GOT3 (cell line): ENCODE measurements at regions not wholly inside any gene's neighbourhood (a gene's known extent, or its start where the extent isn't known, plus 50 kb on each side); places are given as distances from the start of the nearest gene placed in this dataset.

ENCODE experiments used
- DNase-seq: peaks from one replicate; lab custom pipeline; 2025; ENCODE audit warnings: mixed read lengths; lab: John Stamatoyannopoulos, UW

GRCh38 chr10:123527151-123527550, 139.0 kb upstream of the GPR26 start:
- no peak for DNase-seq

- DNase-seq = no peak
Measured at GRCh38 chr10:123529146-123529760, 136.9 kb upstream of the GPR26 start.

DNA sequence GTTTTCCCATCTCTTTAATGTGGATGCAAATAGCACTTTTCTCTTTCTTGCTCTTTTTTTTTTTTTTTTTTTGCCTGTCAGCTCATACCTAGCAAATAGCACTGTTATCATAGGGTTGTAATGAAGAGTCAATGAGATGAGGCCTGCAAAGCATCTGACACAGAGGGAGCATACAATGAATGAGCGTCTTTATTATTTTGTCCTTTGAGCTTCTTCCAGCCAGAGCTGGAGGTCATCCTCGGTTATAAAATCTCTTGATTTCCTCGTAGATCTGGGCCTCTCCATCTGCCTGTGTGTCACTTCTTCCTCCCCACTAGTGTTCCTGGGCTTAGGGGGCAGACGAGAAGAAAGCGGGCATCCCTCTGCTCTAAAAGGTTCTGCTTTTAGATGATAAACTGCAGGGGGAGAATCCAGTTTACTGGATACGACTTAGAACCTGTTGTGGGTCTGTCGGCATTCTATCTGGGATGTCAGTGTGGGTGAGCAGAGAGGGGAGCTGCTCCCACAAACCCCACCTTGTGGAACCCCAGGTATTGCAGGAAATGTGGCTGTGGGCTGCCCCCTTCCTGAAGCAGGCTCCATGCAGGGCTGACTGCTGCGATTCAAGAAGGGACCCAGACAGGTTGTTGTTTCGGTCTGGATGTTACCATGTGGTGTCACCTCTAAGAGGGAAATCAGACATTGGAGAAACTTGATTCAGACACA, 135.8 kb upstream of the GPR26 start:
- no peak for DNase-seq

DNA sequence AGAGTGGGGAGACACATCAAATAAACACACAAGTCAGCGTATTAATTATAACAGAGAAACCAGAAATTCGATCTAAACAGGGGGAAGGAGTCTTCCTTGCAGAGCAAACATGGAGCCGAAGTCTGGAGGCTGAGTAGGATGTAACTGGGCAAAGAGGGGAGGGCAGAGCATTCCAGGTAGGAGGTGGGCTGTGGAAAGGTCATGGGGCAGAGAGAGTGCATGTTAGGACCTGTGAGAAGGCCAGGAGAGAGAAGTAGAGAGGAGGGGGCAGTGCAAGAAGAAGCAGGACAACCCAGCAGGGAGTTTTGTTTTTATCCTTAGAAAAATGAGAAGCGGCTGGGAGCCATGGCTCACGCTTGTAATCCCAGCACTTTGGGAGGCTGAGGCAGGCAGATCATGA, 130.8 kb upstream of the GPR26 start:
- DNase-seq = no peak

DNA sequence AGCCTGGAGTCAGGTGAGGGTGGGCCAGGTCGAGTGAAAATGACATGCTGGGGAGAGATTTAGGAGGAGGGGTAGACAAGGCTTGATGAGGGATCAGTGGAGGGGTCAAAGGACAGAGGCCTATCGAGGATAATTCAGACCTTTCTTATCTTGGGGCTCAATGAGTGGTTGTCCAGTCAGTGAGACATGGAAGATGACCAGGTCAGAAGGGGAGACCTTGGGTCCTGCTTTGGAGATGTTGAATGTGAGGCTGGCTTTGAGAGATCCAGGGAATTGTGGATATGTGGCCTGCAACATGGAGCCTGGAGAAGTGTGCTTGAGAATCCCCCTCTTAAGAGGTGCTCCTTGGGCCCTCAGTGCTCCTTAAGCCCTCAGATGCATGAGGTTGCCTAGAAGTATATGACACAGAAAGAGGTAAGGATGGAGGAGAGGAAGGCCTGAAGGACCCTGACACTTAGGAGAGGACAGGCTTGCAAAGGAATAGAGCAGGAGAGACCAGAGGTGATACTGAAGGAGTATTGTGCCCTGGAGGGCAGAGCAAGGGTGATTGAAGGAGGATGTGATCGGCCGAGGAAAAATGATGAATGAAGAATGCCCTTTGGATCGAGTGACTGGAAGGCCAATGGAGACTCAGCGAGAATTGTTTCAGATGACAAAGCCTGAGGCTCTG, 129.8 kb upstream of the GPR26 start:
- DNase-seq = no peak

- no peak for DNase-seq
Measured at GRCh38 chr10:123537188-123537961, 128.8 kb upstream of the GPR26 start.

DNA sequence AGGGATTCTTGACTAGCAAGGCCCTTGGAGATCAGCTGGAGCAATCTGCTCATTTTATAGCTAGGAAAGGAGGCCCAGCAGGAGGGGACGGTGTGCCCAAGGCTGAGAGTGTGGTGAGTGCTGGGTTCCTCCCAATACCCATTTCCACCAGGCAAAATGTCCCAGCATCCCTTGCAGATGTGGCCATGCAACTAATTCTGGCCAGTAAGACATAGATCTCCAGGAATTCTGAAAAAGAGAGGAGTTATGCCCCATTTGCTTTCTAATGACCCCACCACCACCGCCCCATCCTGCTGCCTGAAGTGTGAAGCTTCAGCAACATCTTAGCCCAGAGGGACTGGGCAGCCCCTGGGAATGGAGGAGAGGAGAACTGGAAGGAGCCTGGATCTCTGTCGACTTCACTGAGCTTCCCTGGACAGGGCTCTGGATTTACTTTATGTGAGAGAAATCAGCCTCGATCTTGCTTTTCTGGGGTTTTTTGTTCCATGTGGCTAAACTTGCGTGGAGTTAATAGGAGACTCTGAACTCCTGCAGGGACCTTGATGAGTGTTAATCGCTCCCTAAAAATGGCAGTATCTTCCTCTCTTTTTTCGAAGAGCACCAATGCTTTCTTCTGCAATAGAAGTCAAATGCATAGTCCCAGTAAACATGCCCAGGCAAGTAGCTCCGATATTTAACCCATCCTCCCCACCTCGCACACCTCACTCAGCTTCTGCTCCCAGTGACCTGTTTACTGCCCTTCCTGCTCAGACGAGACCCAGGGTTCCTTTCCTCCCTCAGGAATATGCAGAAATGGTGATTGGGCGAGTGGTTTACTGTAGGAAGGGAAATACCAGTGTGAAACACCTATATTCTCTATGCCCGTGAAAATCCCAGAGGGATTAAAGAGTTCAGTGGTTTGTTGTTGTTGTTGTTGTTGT, 127.5 kb upstream of the GPR26 start:
- no peak for DNase-seq

DNA sequence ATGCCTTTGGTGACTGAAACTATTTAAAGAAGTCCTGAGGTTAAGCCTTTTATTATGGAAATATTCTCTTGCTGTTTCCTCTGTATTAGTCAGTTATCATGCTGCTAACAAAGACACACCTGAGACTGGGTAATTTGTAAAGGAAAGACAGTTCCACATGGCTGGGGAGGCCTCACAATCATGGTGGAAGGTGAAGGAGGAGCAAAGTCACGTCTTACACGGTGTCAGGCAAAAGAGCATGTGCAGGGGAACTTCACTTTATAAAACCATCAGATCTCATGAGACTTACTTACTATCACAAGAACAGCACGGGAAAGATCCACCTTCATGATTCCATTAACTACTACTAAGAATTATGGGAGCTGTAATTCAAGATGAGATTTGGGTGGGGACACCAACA, 121.2 kb upstream of the GPR26 start:
- DNase-seq = no peak

GRCh38 chr10:123548770-123549169, 117.4 kb upstream of the GPR26 start:
- DNase-seq = no peak

GRCh38 chr10:123549761-123550454, 116.2 kb upstream of the GPR26 start:
- DNase-seq = no peak

GRCh38 chr10:123550675-123551096, 115.5 kb upstream of the GPR26 start:
- DNase-seq = no peak

- DNase-seq = no peak
Measured at GRCh38 chr10:123551259-123551658, 114.9 kb upstream of the GPR26 start.

GRCh38 chr10:123552760-123553554, 113.2 kb upstream of the GPR26 start:
- DNase-seq = no peak

DNA sequence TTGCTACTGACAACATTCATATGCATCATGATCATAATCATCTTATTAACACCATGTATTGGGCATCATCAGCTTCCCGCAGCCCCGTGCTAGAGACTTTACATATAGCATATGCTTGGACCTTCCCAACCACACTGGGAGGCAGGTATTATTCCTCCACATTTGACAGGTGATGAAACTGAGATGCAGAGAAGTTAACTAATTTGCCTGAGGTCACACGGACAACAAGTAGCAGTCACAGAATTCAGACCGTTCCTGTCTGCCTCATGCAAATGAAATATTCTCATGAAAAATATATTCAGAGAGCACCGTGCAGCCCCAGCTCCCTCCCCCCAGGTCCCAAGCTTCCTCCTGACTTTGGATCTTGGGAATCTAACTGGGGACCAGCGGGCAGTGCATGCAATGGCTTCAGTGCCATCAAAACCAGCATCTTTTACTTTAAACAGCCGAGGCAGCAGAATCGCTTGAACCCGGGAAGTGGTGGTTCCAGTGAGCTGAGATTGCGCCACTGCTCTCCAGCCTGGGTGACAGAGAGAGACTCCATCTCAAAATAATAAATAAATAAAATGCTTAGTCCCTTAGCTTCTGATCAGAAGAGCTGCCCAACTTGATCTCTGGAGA, 112.2 kb upstream of the GPR26 start:
- no peak for DNase-seq

DNA sequence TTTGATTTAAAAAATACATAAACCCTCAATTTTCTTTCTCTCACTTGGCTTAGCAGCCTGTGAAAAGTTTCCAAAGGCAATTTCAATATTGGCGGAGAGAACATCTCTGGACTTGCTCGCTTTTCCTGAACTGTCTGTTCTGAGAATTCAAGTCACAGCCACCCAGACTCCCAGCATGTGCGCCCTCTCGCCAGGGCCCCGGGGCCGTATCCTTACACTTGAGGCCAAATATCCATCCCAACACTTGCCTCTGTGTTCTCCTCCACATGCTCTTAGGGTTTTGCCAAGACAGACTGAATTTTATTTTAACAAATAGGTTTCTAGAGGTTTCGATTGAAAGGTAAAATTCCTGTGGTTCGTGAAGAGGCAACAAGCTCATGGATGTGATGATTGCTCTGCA, 111.5 kb upstream of the GPR26 start:
- no peak for DNase-seq

DNA sequence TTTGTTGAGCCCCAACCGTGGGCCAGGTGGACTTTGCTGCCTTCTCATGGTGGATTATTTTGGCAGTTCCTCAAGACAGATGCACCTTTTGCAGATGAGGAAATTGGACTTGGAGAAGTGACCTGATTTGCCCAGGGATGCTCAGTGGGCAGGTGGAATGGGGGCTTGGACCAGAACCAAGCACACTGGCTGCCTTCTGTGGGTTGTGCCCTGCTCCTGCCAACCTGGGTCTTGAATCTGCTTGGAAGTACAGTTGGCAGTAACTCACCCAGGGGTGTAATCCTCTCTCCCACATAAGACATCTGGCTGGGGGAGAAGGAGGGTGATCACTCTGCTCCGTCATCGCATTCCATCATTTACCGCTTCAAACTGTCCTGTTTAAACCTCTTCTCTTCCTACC, 110.5 kb upstream of the GPR26 start:
- no peak for DNase-seq

GRCh38 chr10:123556049-123556448, 110.1 kb upstream of the GPR26 start:
- no peak for DNase-seq

DNA sequence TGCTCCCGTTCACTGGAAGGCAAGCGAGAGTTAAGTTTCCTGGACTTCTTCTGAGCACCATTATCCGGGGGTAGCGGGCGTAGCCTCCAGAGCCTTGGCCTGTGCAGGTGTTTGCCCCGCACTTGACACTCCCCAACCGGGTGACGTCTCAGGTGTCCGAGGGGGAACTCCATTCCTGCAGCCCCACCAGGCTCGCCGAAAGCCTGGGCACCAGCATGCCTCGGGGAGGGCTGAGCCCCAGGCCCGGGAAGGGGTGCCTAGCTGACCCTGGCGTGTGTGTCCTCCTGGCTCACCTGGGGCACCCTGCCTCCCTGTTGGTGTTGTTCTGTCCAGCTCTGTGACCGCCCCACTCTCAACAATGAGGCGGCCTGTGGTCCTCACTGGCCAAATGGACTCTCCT, 109.4 kb upstream of the GPR26 start:
- no peak for DNase-seq

GRCh38 chr10:123557366-123558108, 108.6 kb upstream of the GPR26 start:
- DNase-seq = no peak
